ENCODE measurements at regions not wholly inside any gene's neighbourhood (a gene's known extent, or its start where the extent isn't known, plus 50 kb on each side); places are given as distances from the start of the nearest gene placed in this dataset.

DNA sequence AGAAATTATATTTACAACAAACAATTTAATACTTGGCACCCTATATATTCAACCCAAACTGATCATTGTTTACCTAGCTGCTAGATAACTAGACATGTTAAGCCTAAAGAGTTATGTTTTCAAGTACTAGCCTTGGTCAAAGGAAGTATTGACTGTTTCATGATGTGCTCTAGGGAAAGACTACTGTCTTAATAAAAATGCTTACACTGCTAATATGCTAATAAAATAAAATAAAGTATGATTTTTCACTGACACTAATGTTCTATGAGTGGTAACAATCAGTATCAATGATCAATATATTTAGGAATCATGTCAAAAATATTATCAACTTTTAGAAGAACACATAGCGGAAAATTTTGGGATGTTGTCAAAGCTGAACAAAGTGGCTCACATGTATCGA is 225.5 kb downstream of the OSR1 start:
- WGBS, 2 donors: 96 to 100% methylated on average over 2 of the region's 2 CpGs
- no peak for ATAC-seq (ENCODE audit: low FRiP score in 2 of 2)
- DNase-seq: no peak
- Histone ChIP-seq H3K4me3 (no peak overlapping the region), H3K9me3 (no peaks in the 10 kb centered on the region), H3K4me1 (peaks cover 6 to 15% (median 13%) of the 10 kb centered on the region in 4 donors), H3K27ac (no peak overlapping the region), H3K27me3 (no peaks in the 10 kb centered on the region), H3K36me3 (no peaks in the 10 kb centered on the region)
- TF ChIP-seq, protein P1, sequence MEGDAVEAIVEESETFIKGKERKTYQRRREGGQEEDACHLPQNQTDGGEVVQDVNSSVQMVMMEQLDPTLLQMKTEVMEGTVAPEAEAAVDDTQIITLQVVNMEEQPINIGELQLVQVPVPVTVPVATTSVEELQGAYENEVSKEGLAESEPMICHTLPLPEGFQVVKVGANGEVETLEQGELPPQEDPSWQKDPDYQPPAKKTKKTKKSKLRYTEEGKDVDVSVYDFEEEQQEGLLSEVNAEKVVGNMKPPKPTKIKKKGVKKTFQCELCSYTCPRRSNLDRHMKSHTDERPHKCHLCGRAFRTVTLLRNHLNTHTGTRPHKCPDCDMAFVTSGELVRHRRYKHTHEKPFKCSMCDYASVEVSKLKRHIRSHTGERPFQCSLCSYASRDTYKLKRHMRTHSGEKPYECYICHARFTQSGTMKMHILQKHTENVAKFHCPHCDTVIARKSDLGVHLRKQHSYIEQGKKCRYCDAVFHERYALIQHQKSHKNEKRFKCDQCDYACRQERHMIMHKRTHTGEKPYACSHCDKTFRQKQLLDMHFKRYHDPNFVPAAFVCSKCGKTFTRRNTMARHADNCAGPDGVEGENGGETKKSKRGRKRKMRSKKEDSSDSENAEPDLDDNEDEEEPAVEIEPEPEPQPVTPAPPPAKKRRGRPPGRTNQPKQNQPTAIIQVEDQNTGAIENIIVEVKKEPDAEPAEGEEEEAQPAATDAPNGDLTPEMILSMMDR (IDR thresholded peaks at IDR 0.05): no peak
- TF ChIP-seq EP300 (IDR thresholded peaks at IDR 0.05) (no peak), POLR2AphosphoS5 (IDR thresholded peaks at IDR 0.05) (no peak), POLR2A (IDR thresholded peaks at IDR 0.05) (no peak)

DNA sequence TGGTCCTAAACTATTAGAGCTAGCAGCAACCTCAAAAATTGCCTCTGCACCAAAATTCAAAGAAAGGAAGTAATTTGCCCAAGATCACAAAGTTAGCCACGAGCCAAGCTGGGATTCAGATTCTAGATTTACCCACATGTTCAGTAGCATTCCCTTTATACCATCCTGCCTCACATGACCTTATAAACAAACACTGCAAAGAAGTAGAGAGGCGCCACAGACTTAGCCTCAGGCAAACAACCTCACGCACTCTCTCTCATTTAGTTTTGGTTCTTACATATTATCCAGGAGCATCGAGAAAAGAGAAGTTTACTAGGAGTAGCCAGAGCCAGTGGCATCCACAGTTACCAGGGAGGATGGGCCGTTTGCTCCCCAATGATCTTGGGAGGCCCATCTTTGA is 226.6 kb downstream of the OSR1 start:
- ATAC-seq (ENCODE audit: low FRiP score in 2 of 2): no peak
- H3K36me3 ChIP-seq: no peaks in the 10 kb centered on the region
- no peak for TF ChIP-seq POLR2AphosphoS5 (IDR thresholded peaks at IDR 0.05)
- TF ChIP-seq POLR2A (IDR thresholded peaks at IDR 0.05): no peak
- TF ChIP-seq, protein P1 (IDR thresholded peaks at IDR 0.05): no peak
- TF ChIP-seq EP300 (IDR thresholded peaks at IDR 0.05): no peak
- WGBS, 2 donors: 77 to 82% methylated on average over 5 of the region's 5 CpGs
- no peaks in the 10 kb centered on the region for H3K27me3 ChIP-seq
- DNase-seq: no peak
- peaks cover 6 to 15% (median 14%) of the 10 kb centered on the region in 4 donors for H3K4me1 ChIP-seq
- no peak overlapping the region for H3K4me3 ChIP-seq
- no peaks in the 10 kb centered on the region for H3K9me3 ChIP-seq
- no peak overlapping the region for H3K27ac ChIP-seq

DNA sequence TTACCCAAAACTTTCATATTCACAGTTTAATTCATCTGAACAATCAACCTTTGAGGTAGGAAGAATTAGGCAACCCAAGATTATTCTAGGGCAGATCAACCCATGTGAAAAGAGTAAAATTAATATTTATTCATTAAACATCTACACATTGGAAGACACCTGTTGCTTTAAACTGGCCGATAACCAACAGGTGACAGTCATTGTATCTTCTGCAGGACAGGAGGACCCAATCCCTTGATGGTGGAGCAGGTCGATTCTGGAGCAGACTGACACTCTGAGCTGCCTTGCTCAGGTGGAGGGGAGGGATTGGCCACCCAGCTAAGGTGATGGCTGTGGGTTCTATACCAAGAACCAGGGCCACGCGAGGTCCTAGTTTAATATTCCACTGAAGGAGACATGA is 230.3 kb downstream of the OSR1 start:
- Histone ChIP-seq H3K9me3 (no peaks in the 10 kb centered on the region), H3K4me1 (peaks cover 6 to 18% (median 16%) of the 10 kb centered on the region in 4 donors), H3K27ac (no peak overlapping the region), H3K36me3 (no peaks in the 10 kb centered on the region), H3K27me3 (no peaks in the 10 kb centered on the region), H3K4me3 (no peak overlapping the region)
- DNase-seq (no peak), ATAC-seq (ENCODE audit: low FRiP score in 2 of 2) (no peak)
- TF ChIP-seq POLR2AphosphoS5 (IDR thresholded peaks at IDR 0.05): no peak
- TF ChIP-seq POLR2A (IDR thresholded peaks at IDR 0.05): no peak
- TF ChIP-seq, protein P1 (IDR thresholded peaks at IDR 0.05): no peak
- no peak for TF ChIP-seq EP300 (IDR thresholded peaks at IDR 0.05)
- 64 to 94% methylated on average over 4 of the region's 4 CpGs for whole genome bisulfite sequencing, 2 donors

DNA sequence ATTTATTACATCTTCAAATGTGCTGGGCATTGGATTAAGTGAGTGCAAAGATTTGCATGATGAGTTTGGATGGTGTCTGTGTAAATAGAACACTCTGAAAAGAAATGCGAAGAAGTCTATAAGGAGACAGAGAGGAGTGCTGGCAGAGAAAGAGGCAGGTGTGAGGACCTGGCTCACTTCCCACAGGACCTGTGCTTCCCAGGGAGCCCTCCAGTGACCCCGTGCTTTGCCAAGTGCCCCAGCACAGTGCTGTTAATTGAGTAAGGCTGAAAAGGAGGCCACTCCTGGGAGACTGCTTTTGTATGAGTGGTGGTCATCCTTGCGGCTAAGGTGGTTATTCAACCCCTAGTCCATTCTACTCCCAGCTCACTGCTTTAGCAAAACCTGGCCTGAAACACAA is 230.8 kb downstream of the OSR1 start:
- ATAC-seq (ENCODE audit: low FRiP score in 2 of 2) (no peak), DNase-seq (no peak)

DNA sequence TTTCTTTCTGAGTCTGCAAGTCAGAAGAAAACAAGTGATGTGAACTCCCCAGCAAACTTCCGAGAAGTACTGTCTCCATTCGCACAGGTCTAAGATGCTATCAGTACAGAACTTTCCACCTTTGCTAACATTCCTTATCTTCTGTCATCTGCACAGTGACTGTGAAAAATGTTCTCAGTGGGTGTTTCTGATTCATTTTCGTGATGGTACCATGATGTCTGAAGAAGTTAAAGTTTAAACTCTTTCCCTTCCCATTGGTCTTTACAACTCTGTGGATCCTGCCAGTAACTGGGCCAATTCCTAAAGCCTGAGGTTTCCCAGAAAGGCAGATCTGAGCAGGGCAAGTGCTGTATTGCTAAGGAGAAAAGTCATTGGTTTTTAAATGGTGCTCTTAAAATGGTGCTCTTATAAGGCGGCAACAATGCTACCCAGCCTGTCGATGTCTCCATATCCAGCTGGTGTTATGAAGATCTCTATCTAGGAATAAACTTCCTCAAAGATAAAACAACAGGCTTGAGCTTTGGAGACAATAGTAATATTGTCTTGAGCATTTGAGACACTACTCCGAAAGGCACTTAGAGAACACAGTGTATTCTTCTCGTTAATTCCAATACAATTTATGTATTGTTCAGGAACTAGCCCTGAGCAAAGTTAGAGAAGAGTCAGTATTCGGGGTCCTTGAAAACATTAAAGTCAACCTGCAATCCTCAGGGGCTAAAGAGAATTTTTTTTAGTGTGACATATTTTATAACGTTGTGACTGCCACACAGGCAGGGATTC is 232.3 kb downstream of the OSR1 start:
- no peak overlapping the region for H3K4me3 ChIP-seq
- no peaks in the 10 kb centered on the region for H3K27me3 ChIP-seq
- no peaks in the 10 kb centered on the region for H3K9me3 ChIP-seq
- H3K4me1 ChIP-seq: peaks cover 6 to 15% (median 12%) of the 10 kb centered on the region in 4 donors
- ATAC-seq (ENCODE audit: low FRiP score in 2 of 2): no peak
- no peak for TF ChIP-seq POLR2A (IDR thresholded peaks at IDR 0.05)
- TF ChIP-seq POLR2AphosphoS5 (IDR thresholded peaks at IDR 0.05): no peak
- TF ChIP-seq EP300 (IDR thresholded peaks at IDR 0.05): no peak
- TF ChIP-seq, protein P1 (IDR thresholded peaks at IDR 0.05): no peak
- no peaks in the 10 kb centered on the region for H3K36me3 ChIP-seq
- no peak for DNase-seq
- whole genome bisulfite sequencing, 2 donors: 68 to 80% methylated on average over 9 of the region's 9 CpGs
- H3K27ac ChIP-seq: no peak overlapping the region

More for the DNA sequence above, 230.8 kb downstream of the OSR1 start:
- WGBS, 2 donors: 67 to 75% methylated on average over 3 of the region's 3 CpGs
- H3K27me3 ChIP-seq: no peaks in the 10 kb centered on the region
- no peak overlapping the region for H3K27ac ChIP-seq
- H3K36me3 ChIP-seq: no peaks in the 10 kb centered on the region
- no peaks in the 10 kb centered on the region for H3K9me3 ChIP-seq
- peaks cover 6 to 18% (median 16%) of the 10 kb centered on the region in 4 donors for H3K4me1 ChIP-seq
- TF ChIP-seq EP300 (IDR thresholded peaks at IDR 0.05): no peak
- no peak for TF ChIP-seq POLR2AphosphoS5 (IDR thresholded peaks at IDR 0.05)
- H3K4me3 ChIP-seq: no peak overlapping the region

Measured in upper lobe of left lung (tissue), 6 donors.